DOHH2 (cell line): ENCODE measurements at regions not wholly inside any gene's neighbourhood (a gene's known extent, or its start where the extent isn't known, plus 50 kb on each side); places are given as distances from the start of the nearest gene placed in this dataset.

Experiments
- EZH2phosphoT487 ChIP-seq: fragments of 200-600 bp; sonication (generic); IDR thresholded peaks from 2 replicates; pipeline ENCODE4 v1.6.1; 2017; ENCODE audit warnings: borderline replicate concordance, mild to moderate bottlenecking, antibody characterized with exemption, low read length, moderate library complexity, mixed read lengths
- TF ChIP-seq, protein P1 (sequence below): fragments of 200-600 bp; sonication (generic); IDR thresholded peaks from one replicate; pipeline ENCODE4 v1.5.1; 2014; ENCODE audit warnings: antibody characterized with exemption, mild to moderate bottlenecking, low read depth, low read length; ENCODE audit not compliant: poor library complexity, severe bottlenecking

DNA sequence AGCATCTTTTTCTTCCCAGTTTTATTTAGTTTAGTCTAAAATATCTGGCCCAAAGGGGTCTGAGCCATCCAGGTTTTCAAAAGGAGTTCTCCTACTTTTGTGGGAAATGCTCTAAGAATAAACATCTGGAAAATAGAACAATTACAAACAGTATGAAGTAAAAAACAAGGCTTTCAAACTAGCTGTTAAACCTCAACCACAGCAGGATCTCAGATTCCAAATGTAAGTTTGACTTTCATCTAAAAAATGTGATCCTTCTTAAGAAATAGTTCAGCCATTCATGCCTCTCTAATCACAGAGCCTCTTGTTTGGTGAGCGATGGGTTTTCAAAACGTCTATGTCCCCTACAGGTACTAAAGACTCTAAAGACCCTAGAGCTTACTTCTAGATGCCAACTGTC, 413.5 kb downstream of the DUSP10 start:
- TF ChIP-seq, protein P1, sequence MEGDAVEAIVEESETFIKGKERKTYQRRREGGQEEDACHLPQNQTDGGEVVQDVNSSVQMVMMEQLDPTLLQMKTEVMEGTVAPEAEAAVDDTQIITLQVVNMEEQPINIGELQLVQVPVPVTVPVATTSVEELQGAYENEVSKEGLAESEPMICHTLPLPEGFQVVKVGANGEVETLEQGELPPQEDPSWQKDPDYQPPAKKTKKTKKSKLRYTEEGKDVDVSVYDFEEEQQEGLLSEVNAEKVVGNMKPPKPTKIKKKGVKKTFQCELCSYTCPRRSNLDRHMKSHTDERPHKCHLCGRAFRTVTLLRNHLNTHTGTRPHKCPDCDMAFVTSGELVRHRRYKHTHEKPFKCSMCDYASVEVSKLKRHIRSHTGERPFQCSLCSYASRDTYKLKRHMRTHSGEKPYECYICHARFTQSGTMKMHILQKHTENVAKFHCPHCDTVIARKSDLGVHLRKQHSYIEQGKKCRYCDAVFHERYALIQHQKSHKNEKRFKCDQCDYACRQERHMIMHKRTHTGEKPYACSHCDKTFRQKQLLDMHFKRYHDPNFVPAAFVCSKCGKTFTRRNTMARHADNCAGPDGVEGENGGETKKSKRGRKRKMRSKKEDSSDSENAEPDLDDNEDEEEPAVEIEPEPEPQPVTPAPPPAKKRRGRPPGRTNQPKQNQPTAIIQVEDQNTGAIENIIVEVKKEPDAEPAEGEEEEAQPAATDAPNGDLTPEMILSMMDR: no peak
- TF ChIP-seq EZH2phosphoT487: no peak
